NCI-H2227 (cell line): ENCODE measurements at regions not wholly inside any gene's neighbourhood (a gene's known extent, or its start where the extent isn't known, plus 50 kb on each side); places are given as distances from the start of the nearest gene placed in this dataset.
"Not testable (repeated sequence)": the region's sequence is repeated elsewhere in the genome, so short reads cannot be mapped to it uniquely, and the experiment has no call there.

Experiments used
- DNase-seq: peaks from one replicate; lab custom pipeline; 2025; ENCODE audit not compliant: unreplicated experiment; lab: John Stamatoyannopoulos, UW

DNA sequence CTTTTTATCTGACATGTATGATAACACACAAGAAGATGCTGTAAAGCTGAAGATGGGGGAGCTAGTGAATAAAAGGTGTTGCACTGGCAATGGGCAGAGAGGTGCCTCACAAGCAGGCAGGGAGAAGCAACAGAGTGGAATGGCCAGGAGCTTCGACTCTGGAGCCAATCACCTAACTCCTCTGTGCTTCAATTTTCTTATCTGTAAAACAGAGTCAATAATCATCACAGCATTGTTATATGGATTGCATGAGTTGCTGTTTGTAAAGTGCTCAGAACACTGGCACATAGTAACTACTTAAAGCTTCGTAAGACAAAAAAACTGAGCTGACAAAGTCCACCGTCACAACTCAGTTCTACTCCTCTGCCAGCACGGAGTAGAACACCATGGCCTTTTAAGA lies 254.2 kb upstream of the POM121L12 start:
- DNase-seq = no peak

DNA sequence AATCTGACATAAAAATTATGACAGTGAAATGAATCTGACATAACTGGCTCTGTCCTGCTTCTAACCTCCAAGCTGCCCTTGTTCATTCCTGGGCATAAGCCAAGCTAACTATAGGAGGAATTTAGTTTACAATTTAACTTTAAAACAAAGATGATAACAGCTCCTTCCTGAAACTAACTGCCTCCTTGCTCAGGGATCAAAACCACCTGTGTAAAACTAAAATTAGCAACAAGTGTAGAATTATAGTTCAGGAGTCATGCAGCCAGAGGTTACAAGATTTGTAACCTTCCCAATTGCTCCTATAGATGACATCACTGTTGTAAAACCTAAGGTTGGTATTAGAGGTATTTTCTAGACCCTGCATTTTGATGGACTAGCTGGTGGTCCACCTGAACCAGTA lies 256.4 kb upstream of the POM121L12 start:
- no peak for DNase-seq

- no peak for DNase-seq
These were observed 258.2 kb upstream of the POM121L12 start for GRCh38 chr7:52777051-52777822.

DNA sequence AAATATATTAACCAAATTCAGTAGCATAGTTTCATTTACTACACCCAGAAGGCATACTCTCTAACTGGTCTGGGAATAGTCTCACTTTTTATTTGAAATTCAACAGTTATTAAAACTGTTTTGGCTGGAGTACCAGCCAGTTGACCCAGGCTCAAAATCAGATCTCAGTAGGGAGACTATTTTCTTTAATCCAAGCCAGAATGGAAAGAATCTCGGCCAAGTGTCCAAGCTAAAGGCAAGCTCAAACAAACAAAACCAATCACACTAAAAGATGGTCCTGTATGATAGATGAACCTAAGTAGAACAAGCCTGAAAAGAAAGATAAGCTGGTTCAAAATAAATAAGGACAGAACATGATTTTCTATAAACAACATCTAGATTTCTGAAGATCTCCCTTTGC lies 259.6 kb upstream of the POM121L12 start:
- no peak for DNase-seq

DNA sequence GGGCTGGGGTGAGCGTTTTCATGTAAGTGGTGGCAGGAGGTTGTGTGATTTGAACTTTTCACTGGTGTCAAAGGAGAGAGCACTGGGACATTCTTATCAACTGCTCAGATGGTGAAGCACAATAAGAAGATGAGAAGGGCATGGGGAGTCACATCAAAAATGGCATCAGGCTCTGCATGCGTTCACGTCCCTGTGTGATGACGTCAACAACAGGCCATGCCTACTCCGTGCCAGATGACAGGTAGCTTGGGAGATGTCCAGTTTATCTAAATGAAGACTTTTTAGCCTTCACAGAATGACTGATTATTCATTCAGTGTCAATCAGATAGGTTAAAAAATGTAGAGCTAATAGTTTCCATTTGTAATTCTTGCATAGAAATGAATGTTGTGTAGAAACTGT lies 264.3 kb upstream of the POM121L12 start:
- no peak for DNase-seq

DNA sequence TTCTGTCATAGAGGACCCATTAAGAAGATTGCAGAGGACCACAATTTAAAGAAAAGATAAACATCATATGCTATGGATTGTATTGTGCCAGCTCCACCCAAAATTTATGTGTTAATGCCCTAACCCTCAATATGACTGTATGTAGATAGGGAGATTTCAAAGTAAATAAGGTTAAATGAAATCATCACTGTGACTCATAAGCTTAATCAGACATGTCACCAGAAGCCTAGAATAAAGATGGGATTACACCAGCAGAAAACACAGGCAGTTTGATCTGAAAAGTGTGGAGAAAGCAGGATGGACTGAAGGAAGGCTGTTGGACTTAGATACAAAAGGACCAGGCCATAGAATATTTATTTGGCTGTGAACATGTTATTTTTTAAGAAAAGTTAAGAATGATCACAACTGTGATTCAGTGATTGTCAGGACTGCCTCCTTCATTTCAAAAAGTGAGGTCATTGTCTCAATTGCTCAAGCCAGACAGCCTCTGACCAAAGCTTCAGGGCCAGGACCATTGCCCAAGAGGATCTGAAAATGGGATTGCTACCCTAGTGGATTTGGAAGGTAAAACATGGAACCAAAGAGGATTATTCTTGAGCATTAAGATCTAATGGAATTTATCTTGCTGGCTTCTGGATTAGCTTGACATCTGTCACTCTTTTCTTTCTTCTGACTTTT lies 270.8 kb upstream of the POM121L12 start:
- no peak for DNase-seq

DNA sequence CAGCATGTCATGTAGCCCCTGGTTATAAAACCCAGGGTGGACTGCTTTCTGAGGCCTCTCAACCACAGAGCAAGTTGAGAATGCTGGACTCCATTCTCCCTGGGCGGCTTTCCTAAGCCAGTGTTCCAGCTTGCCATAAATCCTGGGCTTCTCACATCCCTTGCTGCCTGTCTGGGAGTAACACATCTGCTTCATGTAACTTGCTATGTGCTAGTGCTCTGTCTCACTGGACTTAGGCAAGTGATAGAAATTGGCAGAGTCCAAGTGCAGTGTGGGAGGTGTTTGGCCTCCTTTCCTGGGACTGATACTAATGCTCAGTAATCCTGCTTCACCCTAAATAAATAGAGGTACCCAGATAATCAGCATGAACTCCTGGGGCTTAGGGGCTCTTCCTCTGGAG lies 277.1 kb upstream of the POM121L12 start:
- DNase-seq = no peak

DNA sequence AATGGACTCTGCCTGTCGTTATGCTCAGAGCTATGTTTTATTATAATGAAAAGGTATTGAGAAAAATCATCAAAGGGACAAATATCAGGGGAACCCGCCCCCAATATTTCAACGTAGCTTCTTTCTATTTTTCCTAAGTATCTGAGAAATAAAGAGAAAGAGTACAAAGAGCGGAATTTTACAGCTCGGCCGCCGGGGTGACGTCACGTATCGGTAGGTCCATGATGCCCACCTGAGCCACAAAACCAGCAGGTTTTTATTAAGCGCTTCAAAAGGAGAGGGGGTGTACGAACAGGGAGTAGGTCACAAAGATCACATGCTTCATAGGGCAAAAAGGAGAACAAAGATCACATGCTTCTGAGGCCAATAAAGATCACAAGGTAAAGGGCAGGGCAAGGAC lies 281.6 kb upstream of the POM121L12 start:
- DNase-seq = no peak

GRCh38 chr7:52752891-52753290 lies 282.5 kb upstream of the POM121L12 start:
- DNase-seq = no peak

GRCh38 chr7:52749880-52750279 lies 285.6 kb upstream of the POM121L12 start:
- DNase-seq = no peak

DNA sequence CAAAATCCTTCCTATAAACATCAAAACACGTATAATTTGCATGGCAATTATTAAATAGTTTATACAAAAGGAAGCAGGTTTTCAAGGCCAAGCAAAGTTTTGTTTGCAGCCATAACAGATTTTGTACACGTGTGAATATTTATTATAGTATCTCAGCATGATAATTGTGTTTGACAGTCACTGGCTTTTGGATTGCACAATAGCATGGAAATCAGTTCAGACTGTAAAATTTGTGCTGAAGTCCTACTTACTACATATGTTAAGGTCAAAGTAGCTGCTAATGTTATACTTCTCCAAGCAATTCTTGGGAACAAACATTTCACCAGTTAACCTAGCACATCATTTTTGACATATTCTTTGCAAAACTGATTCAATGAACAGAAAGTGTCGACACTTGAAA lies 287.6 kb upstream of the POM121L12 start:
- DNase-seq = no peak

- no peak for DNase-seq
These were observed 293.7 kb upstream of the POM121L12 start for GRCh38 chr7:52741670-52742290.

DNA sequence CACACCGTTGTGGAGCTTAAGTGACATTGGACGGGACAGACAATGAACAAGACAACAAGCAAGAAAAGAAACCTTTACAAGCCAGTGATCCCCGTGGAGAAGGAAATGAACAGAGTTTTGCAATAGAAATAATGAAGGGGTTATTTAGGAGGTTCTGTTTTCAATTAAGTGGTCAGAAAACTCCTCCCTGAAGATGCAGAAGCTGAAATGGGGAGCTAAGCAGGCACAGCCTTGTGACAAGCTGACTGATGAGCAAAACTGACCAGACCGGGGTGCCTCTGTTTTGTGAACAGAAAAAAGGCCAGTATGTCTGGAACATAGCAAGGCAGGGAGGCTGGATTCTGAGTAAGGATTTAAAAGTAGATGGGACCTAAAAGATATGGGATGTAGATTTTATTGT lies 299.8 kb upstream of the POM121L12 start:
- no peak for DNase-seq

- DNase-seq = not testable (repeated sequence)
These were observed 306.8 kb upstream of the POM121L12 start for GRCh38 chr7:52728683-52729082.

- no peak for DNase-seq
These were observed 307.8 kb upstream of the POM121L12 start for GRCh38 chr7:52727632-52728031.

- DNase-seq = no peak
These were observed 308.4 kb upstream of the POM121L12 start for GRCh38 chr7:52726986-52727385.

GRCh38 chr7:52726493-52726892 lies 308.9 kb upstream of the POM121L12 start:
- no peak for DNase-seq

- DNase-seq = no peak
These were observed 311.8 kb upstream of the POM121L12 start for GRCh38 chr7:52723606-52724005.

- DNase-seq = no peak
These were observed 314.6 kb upstream of the POM121L12 start for GRCh38 chr7:52720856-52721255.

GRCh38 chr7:52719677-52720076 lies 315.8 kb upstream of the POM121L12 start:
- DNase-seq = no peak

DNA sequence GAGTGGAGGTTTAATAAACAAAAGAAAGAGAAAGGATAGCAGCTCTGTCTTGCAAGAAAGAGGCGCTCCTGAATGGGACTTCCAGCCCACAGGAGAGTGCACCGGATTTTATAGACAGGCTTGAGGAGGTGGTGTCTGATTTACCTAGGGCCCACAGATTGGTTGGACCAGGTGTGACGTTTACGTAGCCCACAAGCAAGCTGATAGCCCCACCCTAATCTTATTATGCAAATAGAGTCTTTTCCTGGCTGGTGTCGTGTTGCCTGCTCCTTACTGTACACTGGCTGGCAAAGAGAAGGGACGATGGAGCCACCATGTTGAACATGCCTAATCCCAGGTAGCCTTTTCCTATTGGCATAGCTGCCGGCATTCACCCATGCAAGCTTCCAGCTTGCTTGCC lies 319.7 kb upstream of the POM121L12 start:
- peak; percentile 77 for DNase-seq

GRCh38 chr7:52712938-52713337 lies 322.5 kb upstream of the POM121L12 start:
- DNase-seq = no peak
